GM12878 (cell line): ENCODE measurements at regions not wholly inside any gene's neighbourhood (a gene's known extent, or its start where the extent isn't known, plus 50 kb on each side); places are given as distances from the start of the nearest gene placed in this dataset.

ENCODE experiments used
- ATAC-seq: fragments of 200-7000 bp; cut with Tn5 transposase; 3 replicates; pipeline ENCODE4 v1.9.1; 2020; ENCODE audit warnings: mild to moderate bottlenecking, moderate library complexity
- BruUV-seq: library from RNA; stranded (reverse); fragments of 400-500 nt; replicated peaks from 2 replicates; lab custom pipeline; 2021; lab: Mats Ljungman, UMichigan
- CTCF ChIA-PET: fragments of 300-600 bp; sonication (Branson Sonifier 250); formaldehyde crosslinking; extraction: SDS; loops from one replicate; lab custom pipeline; 2021; ENCODE audit warnings: inconsistent platforms; lab: Yijun Ruan, JAX
- POLR2A ChIA-PET: fragments of 350-600 bp; formaldehyde crosslinking; extraction: SDS; loops from one replicate; lab custom pipeline; 2021; ENCODE audit warnings: inconsistent platforms; lab: Charles Lee
- RAD21 ChIA-PET: fragments of 300-600 bp; sonication (Branson Sonifier 250); formaldehyde crosslinking; loops from one replicate; lab custom pipeline; 2023; ENCODE audit warnings: antibody characterized with exemption; ENCODE audit not compliant: unreplicated experiment; lab: Charles Lee
- SMC1A ChIA-PET: fragments of 300-600 bp; sonication (Branson Sonifier 250); formaldehyde crosslinking; loops from one replicate; lab custom pipeline; 2023; ENCODE audit not compliant: unreplicated experiment, uncharacterized antibody; lab: Charles Lee
- DNase-seq: peaks from one replicate; pipeline ENCODE4 v3.0.0-alpha.2; 2011; ENCODE audit warnings: low read depth, low spot score
- FAIRE-seq: peaks from 3 replicates; lab custom pipeline; 2011; peaks lifted over from hg19 to GRCh38; lab: Jason Lieb, UNC
- H2AFZ ChIP-seq: 2 replicates; pipeline ENCODE4 v1.6.0; 2011; ENCODE audit warnings: low read depth, low read length, control low read depth; ENCODE audit not compliant: control insufficient read depth
- H3K27ac ChIP-seq: 2 replicates; pipeline ENCODE4 v1.5.1; 2011; ENCODE audit warnings: control low read depth; ENCODE audit not compliant: control insufficient read depth, insufficient read depth
- H3K27me3 ChIP-seq, 2 experiments: replicated peaks in 1 of 2; 2 replicates each; pipeline versions ENCODE4 v1.6.0 to v1.6.1; 2011; ENCODE audit warnings: low read length in 1 of 2; ENCODE audit not compliant: control insufficient read depth in 2 of 2, insufficient read depth in 2 of 2
- H3K36me3 ChIP-seq, 2 experiments: 2 replicates each; pipeline ENCODE4 v1.5.1; 2011; ENCODE audit warnings: low read length in 1 of 2; ENCODE audit not compliant: control insufficient read depth in 2 of 2, insufficient read depth in 2 of 2
- H3K4me1 ChIP-seq: 2 replicates; pipeline ENCODE4 v1.6.1; 2011; ENCODE audit warnings: mild to moderate bottlenecking, low read length, moderate library complexity, mixed read lengths; ENCODE audit not compliant: control insufficient read depth, insufficient read depth
- H3K4me2 ChIP-seq: 2 replicates; pipeline ENCODE4 v1.6.0; 2011; ENCODE audit warnings: control low read depth; ENCODE audit not compliant: control insufficient read depth, insufficient read depth
- H3K4me3 ChIP-seq: fragments of 200-600 bp; sonication (generic); 2 replicates; pipeline ENCODE4 v1.5.1; 2016
- H3K79me2 ChIP-seq: 2 replicates; pipeline ENCODE4 v1.6.0; 2011; ENCODE audit warnings: low read length; ENCODE audit not compliant: control insufficient read depth, insufficient read depth
- H3K9ac ChIP-seq: 2 replicates; pipeline ENCODE4 v1.8.0; 2011; ENCODE audit warnings: low read length, control low read depth, mixed read lengths; ENCODE audit not compliant: control insufficient read depth, insufficient read depth
- H3K9me3 ChIP-seq: replicated peaks from 3 replicates; pipeline ENCODE4 v1.5.1; 2011; ENCODE audit warnings: mild to moderate bottlenecking, low read length; ENCODE audit not compliant: control insufficient read depth, insufficient read depth
- H4K20me1 ChIP-seq: 2 replicates; pipeline ENCODE4 v1.6.0; 2011; ENCODE audit not compliant: control insufficient read depth, insufficient read depth
- BMI1 ChIP-seq: fragments of 450-650 bp; IDR thresholded peaks from 2 replicates; pipeline ENCODE4 v1.6.1; 2016; ENCODE audit warnings: mild to moderate bottlenecking, moderate library complexity, borderline replicate concordance
- CREB1 ChIP-seq: IDR thresholded peaks from 2 replicates; pipeline ENCODE4 v1.6.1; 2012; ENCODE audit warnings: low read depth, mild to moderate bottlenecking, inconsistent platforms
- DPF2 ChIP-seq: fragments of 450-650 bp; IDR thresholded peaks from 2 replicates; pipeline ENCODE4 v1.6.1; 2017; ENCODE audit warnings: mild to moderate bottlenecking
- ELK1 ChIP-seq: IDR thresholded peaks from 2 replicates; pipeline ENCODE4 v1.6.1; 2012; ENCODE audit warnings: low read depth, low read length, improper control_type of control experiment
- FOS ChIP-seq: IDR thresholded peaks from 3 replicates; pipeline ENCODE4 v1.6.1; 2011; ENCODE audit warnings: borderline replicate concordance; ENCODE audit not compliant: insufficient read length; ENCODE audit errors: extremely low read depth
- MXI1 ChIP-seq: fragments of 150-350 bp; IDR thresholded peaks from 2 replicates; pipeline ENCODE4 v1.6.1; 2011; ENCODE audit warnings: low read depth, mild to moderate bottlenecking, inconsistent platforms, low read length, improper control_type of control experiment
- MYC ChIP-seq: IDR thresholded peaks from 2 replicates; pipeline ENCODE4 v1.6.1; 2011; ENCODE audit warnings: mild to moderate bottlenecking, low read length, moderate library complexity, inconsistent platforms; ENCODE audit not compliant: insufficient read depth, insufficient replicate concordance, insufficient read length, severe bottlenecking
- POU2F2 ChIP-seq: IDR thresholded peaks from 3 replicates; pipeline ENCODE4 v1.6.1; 2011; ENCODE audit warnings: low read depth, mild to moderate bottlenecking, low read length, borderline replicate concordance
- TAF1 ChIP-seq: IDR thresholded peaks from 2 replicates; pipeline ENCODE4 v1.6.1; 2011; ENCODE audit warnings: mild to moderate bottlenecking, low read depth, low read length, borderline replicate concordance
- TBL1XR1 ChIP-seq: IDR thresholded peaks from 2 replicates; pipeline ENCODE4 v1.6.1; 2012; ENCODE audit warnings: low read depth, low read length, improper control_type of control experiment
- WGBS: methylation state at CpG from one replicate; pipeline ENCODE4 v1.1.6; 2016; ENCODE audit warnings: low lambda C conversion rate; ENCODE audit not compliant: insufficient replicate concordance, insufficient coverage; ENCODE audit errors: missing lambda C conversion rate; 5-methylcytosine and 5-hydroxymethylcytosine counted together
- in situ Hi-C: fragments of 300-500 bp; cut with MboI; formaldehyde crosslinking; loops from 9 replicates; pipeline ENCODE4 v1.14.3; 2018; ENCODE audit warnings: mixed read lengths
- intact Hi-C: fragments of 100-400 bp; cut with micrococcal nuclease; formaldehyde crosslinking; loops from one replicate; pipeline ENCODE4 v1.14.2; 2022; ENCODE audit not compliant: unreplicated experiment

GRCh38 chr11:123330948-123331347 lies 99.1 kb upstream of the GRAMD1B start:
- in situ Hi-C loops, result no loop called here
- FAIRE-seq (no peak), ATAC-seq (no peak), DNase-seq (no peak)
- H4K20me1 ChIP-seq, result no peaks in the 10 kb centered on the region
- intact Hi-C loops, result no loop called here
- ChIA-PET SMC1A (interaction anchor here (1.0 to 1.6 kb wide), 3 partner anchors 14 to 24 kb away, joined by 3 to 5 read pairs (median 3); no protein-coding TSS in a partner anchor), POLR2A (no interaction called here), RAD21 (no interaction called here), CTCF (interaction anchor here (0.8 to 1.1 kb wide), 2 partner anchors 27 to 30 kb away, joined by 3 read pairs; no protein-coding TSS in a partner anchor)
- no peak for TF ChIP-seq TBL1XR1
- no peak for TF ChIP-seq BMI1
- TF ChIP-seq MXI1, result no peak
- no peak for TF ChIP-seq TAF1
- TF ChIP-seq MYC, result no peak
- no peak for TF ChIP-seq POU2F2
- TF ChIP-seq DPF2, result no peak
- TF ChIP-seq FOS, result no peak
- TF ChIP-seq CREB1, result no peak
- no peak for TF ChIP-seq ELK1
- no peaks in the 10 kb centered on the region for H3K79me2 ChIP-seq
- H3K9ac ChIP-seq, result no peak overlapping the region
- H3K27me3 ChIP-seq, result no peaks in the 10 kb centered on the region
- no peak overlapping the region for H3K27ac ChIP-seq
- BruUV-seq, result no TSS peak
- no peaks in the 10 kb centered on the region for H3K4me1 ChIP-seq
- peaks cover 3% of the 10 kb centered on the region; the same call in 2 of the 3 replicates for H3K9me3 ChIP-seq
- H3K36me3 ChIP-seq, result no peaks in the 10 kb centered on the region
- H3K4me2 ChIP-seq, result no peak overlapping the region
- WGBS, result 35% methylated on average over 2 of the region's 2 CpGs
- no peak overlapping the region for H2AFZ ChIP-seq
- H3K4me3 ChIP-seq, result no peak overlapping the region
